Mesothelial cell of epicardium (in vitro differentiated cells): ENCODE measurements at regions not wholly inside any gene's neighbourhood (a gene's known extent, or its start where the extent isn't known, plus 50 kb on each side); places are given as distances from the start of the nearest gene placed in this dataset.

ENCODE experiments used
- DNase-seq, 2 experiments: peaks; one replicate each; pipeline ENCODE4 v3.0.0; 2021; ENCODE audit warnings: low spot score in 2 of 2; ENCODE audit not compliant: unreplicated experiment in 2 of 2
- H3K27ac Mint-ChIP-seq: 2 replicates; pipeline ENCODE4 v1.8.0; 2021; ENCODE audit warnings: mixed read lengths
- H3K27me3 Mint-ChIP-seq: 2 replicates; pipeline ENCODE4 v1.8.0; 2021; ENCODE audit warnings: low read depth, mixed read lengths
- H3K36me3 Mint-ChIP-seq: 2 replicates; pipeline ENCODE4 v1.8.0; 2021; ENCODE audit warnings: mixed read lengths
- H3K4me1 Mint-ChIP-seq: 2 replicates; pipeline ENCODE4 v1.8.0; 2021; ENCODE audit warnings: mixed read lengths
- H3K4me3 Mint-ChIP-seq: 2 replicates; pipeline ENCODE4 v1.8.0; 2021; ENCODE audit warnings: mild to moderate bottlenecking, moderate library complexity, mixed read lengths
- H3K9me3 Mint-ChIP-seq: 2 replicates; pipeline ENCODE4 v1.8.0; 2021; ENCODE audit warnings: mixed read lengths
- CTCF ChIP-seq: fragments of 200-600 bp; sonication (generic); IDR thresholded peaks from one replicate; pipeline ENCODE4 v1.5.0; 2021; ENCODE audit warnings: antibody characterized with exemption; ENCODE audit not compliant: unreplicated experiment

- Mint-ChIP-seq H3K36me3 (no peaks in the 10 kb centered on the region), H3K4me1 (no peaks in the 10 kb centered on the region), H3K4me3 (no peak overlapping the region), H3K27me3 (peaks cover 3% of the 10 kb centered on the region), H3K9me3 (peaks cover 7% of the 10 kb centered on the region), H3K27ac (no peak overlapping the region)
- TF ChIP-seq CTCF: no peak
- no peak for DNase-seq
Measured at GRCh38 chr5:118762291-118762690, 226.1 kb downstream of the DTWD2 start.

GRCh38 chr5:118761814-118762213, 226.5 kb downstream of the DTWD2 start:
- peaks cover 7% of the 10 kb centered on the region for H3K9me3 Mint-ChIP-seq
- H3K4me3 Mint-ChIP-seq: no peak overlapping the region
- no peak for DNase-seq
- H3K36me3 Mint-ChIP-seq: no peaks in the 10 kb centered on the region
- no peak overlapping the region for H3K27ac Mint-ChIP-seq
- H3K27me3 Mint-ChIP-seq: peaks cover 3% of the 10 kb centered on the region
- no peak for TF ChIP-seq CTCF
- no peaks in the 10 kb centered on the region for H3K4me1 Mint-ChIP-seq

- Mint-ChIP-seq H3K4me1 (peaks cover 4% of the 10 kb centered on the region), H3K9me3 (peaks cover 8% of the 10 kb centered on the region), H3K36me3 (no peaks in the 10 kb centered on the region), H3K27me3 (peaks cover 2% of the 10 kb centered on the region), H3K4me3 (no peak overlapping the region), H3K27ac (no peak overlapping the region)
- no peak for TF ChIP-seq CTCF
- DNase-seq: no peak
Measured at GRCh38 chr5:118752969-118753368, 235.4 kb downstream of the DTWD2 start.

- Mint-ChIP-seq H3K4me3 (no peak overlapping the region), H3K4me1 (no peaks in the 10 kb centered on the region), H3K9me3 (peaks cover 22% of the 10 kb centered on the region), H3K27me3 (no peaks in the 10 kb centered on the region), H3K27ac (no peak overlapping the region), H3K36me3 (peaks cover 1% of the 10 kb centered on the region)
- DNase-seq: no peak
- no peak for TF ChIP-seq CTCF
Measured at GRCh38 chr5:118736396-118736795, 252.0 kb downstream of the DTWD2 start.

GRCh38 chr5:118733394-118733793, 255.0 kb downstream of the DTWD2 start:
- Mint-ChIP-seq H3K27ac (no peak overlapping the region), H3K4me1 (no peaks in the 10 kb centered on the region), H3K36me3 (peaks cover 1% of the 10 kb centered on the region), H3K27me3 (no peaks in the 10 kb centered on the region), H3K9me3 (peaks cover 22% of the 10 kb centered on the region), H3K4me3 (no peak overlapping the region)
- TF ChIP-seq CTCF: no peak
- DNase-seq: no peak

- H3K27ac Mint-ChIP-seq: no peak overlapping the region
- peaks cover 13% of the 10 kb centered on the region for H3K9me3 Mint-ChIP-seq
- H3K4me3 Mint-ChIP-seq: no peak overlapping the region
- H3K27me3 Mint-ChIP-seq: no peaks in the 10 kb centered on the region
- peaks cover 4% of the 10 kb centered on the region for H3K4me1 Mint-ChIP-seq
- no peak for TF ChIP-seq CTCF
- no peak for DNase-seq
- peaks cover 1% of the 10 kb centered on the region for H3K36me3 Mint-ChIP-seq
Measured at GRCh38 chr5:118728191-118728590, 260.2 kb downstream of the DTWD2 start.
